IPS-NIHi7 (cell line): ENCODE measurements at regions not wholly inside any gene's neighbourhood (a gene's known extent, or its start where the extent isn't known, plus 50 kb on each side); places are given as distances from the start of the nearest gene placed in this dataset.

Experiments used
- DNase-seq: peaks from one replicate; pipeline ENCODE4 v3.0.0; 2012; ENCODE audit warnings: mixed read lengths; ENCODE audit errors: extremely low spot score

DNA sequence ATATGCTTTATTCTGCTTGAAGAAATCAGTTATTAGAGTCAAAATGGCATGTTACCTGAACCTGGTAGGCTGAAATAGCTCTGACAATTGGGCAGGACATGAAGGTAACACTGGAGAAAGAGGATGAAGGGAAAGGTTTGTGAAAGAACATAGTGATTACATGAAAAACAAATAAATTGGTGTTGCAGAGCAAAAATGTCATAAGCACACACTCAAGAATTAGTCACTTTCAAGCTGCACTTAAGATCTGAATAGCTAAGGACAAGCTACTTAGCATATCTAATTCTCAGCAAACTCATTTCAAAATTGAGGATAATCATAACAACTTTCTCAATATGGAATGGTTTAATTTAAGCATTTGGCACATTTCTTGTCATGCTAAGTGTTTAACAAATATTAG is 1398.0 kb upstream of the FLRT2 start:
- DNase-seq, result no peak

DNA sequence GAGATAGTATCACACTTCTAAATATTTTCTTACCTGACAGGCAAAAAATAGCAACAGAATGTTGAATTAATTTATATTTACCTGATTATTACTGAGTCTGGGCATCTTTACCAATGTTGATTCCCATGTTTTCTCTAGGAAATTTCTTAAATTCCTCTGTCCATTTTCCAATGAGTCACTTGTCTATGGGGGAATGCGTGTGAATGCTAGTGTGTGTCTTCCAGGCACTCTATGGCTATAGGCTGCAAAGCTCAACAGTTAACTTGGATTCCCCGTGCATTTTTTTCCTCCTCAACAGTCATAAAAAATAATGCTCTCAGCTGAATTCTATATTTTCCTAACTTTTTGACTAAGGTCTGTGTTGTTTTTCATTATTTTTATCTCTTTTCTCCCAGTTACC is 1385.8 kb upstream of the FLRT2 start:
- no peak for DNase-seq

DNA sequence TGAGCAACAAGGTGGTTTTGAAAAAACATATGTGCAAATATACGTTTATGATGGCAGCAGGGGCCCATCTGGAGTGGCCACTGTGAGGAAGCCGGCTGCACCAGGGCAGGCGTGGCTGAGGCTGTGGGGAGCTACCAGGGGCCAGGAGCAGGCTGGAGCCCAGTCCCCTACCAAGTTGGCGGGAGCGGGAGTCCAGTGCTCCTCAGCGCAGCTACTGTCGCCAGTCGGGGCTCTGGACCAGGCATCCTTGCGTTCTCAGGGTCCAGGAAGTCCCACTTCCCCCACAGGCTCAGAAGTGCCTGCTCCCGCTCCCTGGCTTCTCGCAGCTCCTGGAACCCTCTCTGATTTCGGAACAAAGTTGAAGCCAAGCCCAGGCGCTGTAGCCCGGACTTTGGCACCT is 1377.5 kb upstream of the FLRT2 start:
- DNase-seq, result no peak

DNA sequence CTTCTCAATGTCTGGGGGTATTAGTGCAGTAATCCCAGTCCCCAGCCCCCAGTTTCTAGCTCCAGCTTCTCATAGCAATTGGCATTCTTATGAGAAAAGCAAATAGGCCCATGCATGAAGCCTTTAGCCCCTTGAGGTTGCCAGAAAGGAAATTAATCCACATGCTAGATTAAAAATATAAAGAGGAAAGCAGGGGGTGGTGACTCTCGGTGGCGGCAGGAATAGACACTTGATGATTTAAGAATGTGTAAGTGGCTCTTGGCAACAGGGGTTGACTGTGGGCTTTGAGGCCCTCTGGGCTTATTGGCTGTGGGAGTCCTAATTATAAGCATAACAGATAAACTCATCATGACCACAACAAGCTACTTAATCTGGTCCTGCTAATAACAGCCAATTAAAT is 1367.3 kb upstream of the FLRT2 start:
- DNase-seq, result no peak

DNA sequence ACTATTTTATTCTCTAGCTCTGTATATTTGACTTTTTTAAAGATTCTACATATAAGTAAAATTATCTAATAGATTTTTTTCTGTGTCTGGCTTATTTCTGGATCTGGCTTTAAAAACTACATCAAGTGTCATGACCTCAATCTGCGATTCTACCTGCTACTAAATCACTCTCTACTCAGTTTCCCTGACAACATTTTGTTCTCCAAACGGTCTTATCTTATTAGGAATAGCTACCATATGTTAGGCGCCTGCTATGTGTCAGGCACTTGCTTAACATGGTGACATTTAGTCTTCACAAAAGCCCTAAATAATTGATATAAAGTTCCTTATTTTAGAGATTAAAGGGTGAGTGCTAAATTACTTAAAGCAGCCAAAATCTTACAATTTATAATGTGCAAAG is 1362.9 kb upstream of the FLRT2 start:
- DNase-seq, result no peak

DNA sequence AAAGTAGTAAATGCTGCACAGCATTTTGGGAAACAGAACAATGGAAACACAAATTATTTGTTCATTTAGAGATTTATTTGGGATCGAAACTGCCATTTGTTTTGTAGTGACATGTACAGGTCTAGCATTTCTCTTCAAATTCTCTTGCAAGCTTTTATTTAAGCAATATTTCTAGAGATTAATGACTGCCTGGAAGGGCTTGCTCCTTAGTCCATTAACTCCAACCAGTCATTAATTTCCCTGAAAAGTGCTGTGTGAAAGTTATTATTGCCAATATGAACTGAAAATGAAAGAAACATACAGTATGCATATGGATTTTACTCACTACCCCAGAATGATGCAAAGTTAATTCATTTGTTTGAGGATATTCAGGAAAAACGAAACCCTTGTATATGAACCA is 1349.6 kb upstream of the FLRT2 start:
- no peak for DNase-seq

DNA sequence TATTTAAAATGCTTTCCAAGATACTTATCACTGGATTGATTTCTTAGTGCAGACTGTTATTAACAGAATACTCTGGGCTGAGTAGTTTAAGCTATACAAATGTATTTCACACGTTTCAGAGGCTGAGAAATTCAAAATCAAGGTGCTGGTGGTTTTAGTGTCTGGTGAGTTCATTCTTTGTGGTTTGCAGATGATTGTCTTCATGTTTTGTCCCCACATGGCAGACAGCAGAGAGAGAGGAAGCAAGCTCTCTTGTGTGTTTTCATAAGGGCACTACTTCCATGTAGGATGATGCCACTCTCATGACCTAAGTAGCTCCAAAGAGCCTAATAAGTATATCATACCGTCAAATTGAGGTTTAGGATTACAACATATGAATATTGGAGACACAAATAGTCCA is 1348.9 kb upstream of the FLRT2 start:
- no peak for DNase-seq

DNA sequence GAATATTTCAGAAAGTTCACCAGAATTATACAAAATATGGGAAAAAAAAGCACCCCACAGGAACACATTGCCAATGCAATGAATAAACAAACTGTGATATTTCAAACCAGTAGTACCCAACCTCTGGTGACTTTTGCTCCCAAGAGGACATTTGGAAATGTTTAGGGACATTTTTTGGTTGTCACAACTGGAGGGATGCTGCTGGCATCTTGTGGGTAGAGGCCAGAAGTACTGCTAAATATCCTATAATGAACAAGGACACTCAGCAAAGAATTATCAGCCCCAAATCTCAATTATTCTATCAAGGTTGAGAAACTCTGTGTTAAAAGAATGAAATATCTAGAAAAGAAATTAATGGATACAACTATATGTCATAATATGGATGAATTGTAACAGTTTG is 1334.4 kb upstream of the FLRT2 start:
- DNase-seq, result no peak

DNA sequence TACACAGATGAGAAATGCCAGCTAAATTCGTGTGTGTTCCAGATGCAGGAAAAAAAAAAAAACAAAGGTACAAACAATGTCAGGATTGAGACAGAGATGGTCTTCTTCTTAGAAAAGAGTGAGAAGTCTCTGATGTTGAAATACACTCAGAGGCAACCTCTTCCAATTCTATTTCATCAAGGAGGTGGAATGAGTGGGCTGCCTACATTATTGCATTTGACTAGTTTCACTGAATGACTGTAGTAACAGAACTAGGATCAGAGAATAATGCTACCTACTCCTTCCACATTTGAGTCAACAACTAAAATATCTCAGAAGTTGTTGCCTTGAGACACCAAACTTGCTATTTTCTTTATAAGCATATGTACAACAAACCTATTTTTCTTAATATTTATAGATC is 1332.2 kb upstream of the FLRT2 start:
- no peak for DNase-seq

DNA sequence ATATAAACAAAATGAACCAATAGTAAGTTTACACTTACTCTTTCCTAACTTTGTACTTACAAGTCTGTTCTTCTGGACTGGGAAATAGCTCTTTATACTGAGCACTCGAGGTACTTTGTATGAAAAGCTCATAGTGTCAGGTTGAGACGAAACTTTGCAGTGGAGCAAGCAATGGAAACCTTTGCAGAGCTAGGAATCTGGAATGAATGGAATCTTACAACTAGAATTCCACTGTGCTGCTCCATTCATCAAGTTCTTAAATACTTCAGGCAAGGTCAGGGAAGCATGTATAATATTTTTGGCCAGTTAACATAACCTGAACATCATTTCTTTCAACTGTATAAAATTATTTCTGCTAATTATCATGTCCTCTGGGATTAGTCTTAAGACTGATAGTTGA is 1327.5 kb upstream of the FLRT2 start:
- no peak for DNase-seq

DNA sequence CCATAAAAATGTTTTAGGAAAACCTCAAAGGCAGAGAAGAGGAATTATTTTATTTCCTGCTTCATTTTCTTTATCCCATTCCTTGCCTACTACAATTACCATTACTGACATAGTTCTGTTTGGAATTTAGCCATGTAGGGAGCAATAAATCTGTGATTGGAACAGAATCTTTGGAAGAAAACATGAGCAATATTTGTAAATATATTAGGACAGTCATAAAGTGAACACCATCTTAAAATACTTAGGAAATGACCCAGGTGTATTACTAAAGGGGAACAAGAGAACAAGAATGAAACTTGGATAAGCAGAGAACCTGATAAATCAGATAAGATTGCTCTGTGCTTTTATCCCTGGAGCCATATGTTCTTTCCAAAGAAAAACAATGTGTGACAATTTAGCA is 1326.0 kb upstream of the FLRT2 start:
- no peak for DNase-seq

DNA sequence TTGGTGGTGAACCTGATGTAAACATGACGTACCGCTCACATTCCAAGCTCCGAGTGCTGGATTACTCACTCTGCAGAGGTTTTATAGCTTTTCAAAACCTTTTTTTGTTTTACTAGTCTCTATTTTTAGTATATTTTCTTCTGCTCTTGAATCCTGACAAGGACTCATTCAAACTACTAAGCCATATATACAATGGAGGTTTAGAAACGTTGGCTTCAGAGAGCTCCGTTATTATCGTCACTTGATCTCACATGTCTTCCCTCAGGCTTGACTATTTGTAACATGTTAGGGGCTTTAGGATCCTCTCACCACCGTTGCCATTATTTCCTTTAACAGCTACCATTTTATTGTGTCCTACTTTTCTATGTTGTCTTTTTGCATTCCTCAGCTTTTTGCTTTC is 1321.5 kb upstream of the FLRT2 start:
- DNase-seq, result no peak

DNA sequence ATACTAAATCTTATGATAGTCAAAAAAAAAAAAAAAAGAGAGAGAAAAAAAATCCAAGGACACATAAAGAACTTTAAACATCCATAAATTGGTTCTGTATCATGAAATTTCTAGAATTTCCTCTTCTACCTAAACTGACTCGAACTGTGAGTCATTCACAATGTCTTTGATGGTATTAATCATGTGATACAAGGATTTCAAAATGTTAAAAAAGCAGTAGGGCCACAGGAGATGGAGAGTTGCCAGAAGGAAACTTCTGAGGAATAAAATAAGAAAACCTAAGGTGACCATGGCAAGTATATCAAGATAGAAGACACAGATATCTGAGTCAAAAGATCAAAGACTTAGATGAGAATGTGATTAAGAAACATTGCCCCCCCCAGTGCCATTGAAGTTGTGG is 1320.9 kb upstream of the FLRT2 start:
- DNase-seq, result no peak

DNA sequence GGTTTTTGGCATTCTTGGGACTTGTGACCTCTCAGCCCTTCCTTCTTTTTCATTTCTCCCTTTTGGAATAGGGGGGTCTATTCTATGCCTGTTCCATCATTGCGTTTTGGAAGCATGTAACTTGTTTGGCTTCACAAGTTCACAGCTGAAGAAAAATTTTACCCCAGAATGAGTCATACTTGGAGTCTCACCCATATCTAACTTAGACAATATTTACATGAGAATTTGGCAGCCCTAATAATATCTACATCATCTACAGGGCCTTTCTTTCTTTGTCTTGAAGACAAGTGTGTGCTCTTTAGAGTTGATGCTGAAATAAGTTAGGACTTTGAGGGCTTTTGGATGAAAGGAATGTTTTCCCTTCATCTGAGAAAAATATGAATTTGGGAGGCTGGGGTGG is 1312.9 kb upstream of the FLRT2 start:
- no peak for DNase-seq

DNA sequence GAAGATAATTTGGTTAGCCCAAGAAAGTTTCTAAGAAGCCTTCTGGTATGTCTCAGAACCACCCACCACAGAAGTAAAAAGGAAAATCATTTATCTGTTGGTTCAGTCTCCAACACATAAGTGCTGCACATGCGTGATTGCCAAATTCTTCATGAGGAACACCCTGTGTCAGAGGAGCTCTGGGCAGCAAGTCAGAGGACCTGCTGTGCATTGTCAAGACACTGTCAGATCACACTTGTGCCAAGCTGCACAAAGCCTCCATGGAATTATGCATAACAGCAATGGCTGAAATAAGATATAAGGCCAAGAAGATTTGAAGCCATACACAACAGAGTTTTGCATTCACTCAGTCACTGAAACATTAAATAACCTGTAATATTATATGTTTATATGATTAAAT is 1304.7 kb upstream of the FLRT2 start:
- no peak for DNase-seq

DNA sequence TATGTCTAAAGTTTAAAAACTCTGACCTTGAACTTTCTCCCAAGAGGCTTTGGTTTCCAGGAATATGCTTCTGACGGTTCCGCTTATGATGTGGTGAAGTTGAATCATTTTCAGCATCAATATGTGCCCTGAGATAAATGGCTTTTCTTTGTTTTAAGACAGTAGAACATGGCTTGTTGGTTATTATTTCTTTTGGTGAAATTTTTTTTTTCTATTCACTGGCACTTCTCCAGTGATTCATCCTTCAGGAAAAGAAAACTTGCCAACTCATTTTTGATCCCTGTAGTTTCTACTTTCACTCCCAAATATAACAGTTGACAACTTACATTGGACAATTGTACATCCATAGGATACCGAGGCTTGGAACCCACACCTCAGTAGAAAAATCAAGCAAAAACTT is 1301.2 kb upstream of the FLRT2 start:
- no peak for DNase-seq

DNA sequence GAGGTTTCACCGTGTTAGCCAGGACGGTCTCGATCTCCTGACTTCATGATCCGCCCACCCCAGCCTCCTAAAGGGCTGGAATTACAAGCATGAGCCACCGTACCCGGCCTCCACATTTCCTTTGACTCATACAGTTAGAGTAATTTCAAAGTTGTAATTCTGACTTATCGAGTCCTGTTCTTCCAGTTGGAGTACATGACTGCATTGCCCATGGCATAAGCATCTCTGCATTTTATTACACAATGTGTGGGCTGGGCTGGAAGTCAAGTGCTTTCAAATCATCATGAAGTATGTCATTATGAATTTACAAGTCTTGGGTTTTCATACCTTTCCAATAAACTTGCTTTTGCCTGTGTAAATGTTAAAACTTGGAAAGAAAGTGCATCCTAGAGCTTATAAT is 1295.7 kb upstream of the FLRT2 start:
- no peak for DNase-seq

DNA sequence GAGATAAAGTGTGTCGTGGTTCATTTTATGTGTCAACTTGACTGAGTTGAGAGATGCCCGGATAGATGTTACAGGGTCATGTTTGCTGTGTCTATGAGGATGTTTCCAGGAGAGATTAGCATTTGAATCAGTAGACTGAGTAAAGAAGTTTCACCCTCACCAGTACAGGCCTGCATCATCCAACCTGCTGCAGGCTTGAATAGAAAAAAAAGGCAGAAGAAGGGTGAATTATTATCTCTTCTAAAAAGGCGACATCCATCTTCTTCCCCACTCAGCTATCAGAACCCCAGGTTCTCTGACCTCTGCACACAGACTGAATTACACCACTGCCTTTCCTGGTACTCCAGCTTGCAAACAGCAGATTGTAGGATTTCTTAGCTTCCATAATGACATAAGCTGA is 1293.7 kb upstream of the FLRT2 start:
- DNase-seq, result no peak

DNA sequence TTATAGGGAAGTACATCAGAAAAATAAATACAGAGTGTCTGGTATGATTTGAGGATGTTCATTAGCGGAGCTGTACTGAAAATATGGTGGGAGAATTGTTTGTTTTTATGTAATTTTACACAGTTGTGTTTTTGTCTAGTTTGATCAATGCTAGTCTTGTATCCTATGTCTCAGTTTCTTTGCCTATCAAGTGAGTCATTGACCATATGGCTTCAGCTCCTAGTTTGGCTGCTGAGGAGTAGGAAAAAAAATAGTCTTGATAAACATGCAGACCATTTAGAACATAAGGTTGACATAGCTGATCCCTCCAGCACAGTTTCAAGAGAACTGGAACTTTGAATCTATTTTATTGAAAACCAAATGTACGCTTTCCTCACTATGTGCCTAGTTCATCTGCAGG is 1292.1 kb upstream of the FLRT2 start:
- no peak for DNase-seq

DNA sequence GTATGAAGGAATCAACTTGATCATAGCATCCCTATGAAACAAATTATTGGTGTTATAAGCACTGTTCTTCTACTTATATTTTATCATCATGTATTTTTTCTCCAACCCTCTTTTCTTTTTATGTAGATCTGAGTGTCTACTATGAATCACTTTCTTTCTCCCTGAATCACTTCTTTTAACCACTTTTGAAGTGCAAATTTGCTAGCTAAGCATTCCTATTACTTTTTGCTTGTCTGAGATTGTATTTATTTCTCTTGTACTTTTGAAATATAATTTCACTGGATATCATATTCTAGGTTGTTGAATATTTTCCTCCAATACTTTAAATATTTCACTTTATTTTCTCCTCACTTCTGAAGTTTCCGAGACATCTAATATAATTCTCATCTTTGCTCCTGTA is 1282.3 kb upstream of the FLRT2 start:
- DNase-seq, result no peak

DNA sequence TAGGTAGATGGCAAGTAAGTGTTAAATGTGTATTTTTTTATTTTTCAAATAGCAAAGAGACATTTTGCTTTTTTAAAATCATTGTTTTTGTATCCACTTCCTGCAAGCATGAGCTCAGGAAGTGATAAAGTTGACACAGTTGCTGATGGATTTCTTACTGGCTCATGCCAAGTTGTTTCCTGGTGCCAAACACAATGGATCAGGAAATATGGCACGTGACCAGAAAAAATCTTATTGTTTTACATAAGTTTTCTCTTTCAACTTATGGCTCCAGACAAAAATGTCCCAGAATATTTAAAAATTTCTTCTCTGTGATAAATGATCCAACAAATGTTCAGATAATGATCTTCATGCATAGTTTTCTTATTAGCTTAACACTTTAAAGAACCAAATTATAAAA is 1279.1 kb upstream of the FLRT2 start:
- no peak for DNase-seq

DNA sequence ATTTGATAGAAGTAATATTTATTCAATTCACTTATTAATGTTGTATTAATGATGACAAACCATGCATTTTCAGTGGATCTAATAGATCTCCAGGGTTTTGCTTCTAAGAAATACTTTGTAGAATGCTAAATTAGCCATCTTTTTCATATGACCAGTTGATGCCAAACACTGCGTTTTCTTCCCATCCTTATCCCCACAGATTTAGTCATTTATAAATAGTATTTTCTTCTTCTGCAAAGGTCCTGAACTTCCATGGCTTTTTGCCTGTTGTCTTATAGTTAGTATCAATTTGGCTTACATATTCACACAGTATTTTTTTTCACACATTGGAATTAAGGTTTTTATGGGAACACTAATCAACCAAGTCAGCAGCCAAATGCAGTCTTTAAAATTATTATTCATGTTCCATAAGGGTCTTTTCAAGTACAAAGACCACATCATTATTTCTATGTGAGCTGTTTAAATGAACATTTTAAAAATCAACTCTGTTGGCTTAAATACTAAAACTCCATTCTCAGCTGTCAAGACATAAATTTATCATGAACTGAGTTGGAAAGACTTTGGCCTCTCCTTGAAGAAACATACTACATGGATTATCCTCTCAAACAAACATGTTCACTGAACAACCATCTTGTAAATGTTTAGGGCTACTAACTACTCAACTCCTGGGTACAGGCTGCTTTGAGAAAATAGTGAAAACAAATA is 1278.4 kb upstream of the FLRT2 start:
- no peak for DNase-seq

DNA sequence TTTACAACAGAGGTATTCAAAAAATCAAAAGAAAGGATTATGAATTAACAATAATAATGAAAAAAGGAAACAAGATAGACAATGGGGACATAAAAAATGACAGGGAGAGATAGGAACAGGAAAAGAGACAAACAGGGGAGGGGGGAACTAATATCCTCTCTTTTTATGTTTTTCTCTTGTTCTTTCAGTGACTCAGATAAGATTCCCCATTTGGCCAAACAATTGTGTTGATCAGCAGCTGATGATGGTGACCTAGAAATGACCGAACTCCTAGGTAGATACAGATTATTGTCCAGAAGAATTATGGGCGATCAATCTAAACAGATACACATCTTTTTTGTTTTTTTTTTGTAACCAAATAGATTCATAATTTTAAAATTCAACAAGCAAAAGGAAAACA is 1277.2 kb upstream of the FLRT2 start:
- no peak for DNase-seq

DNA sequence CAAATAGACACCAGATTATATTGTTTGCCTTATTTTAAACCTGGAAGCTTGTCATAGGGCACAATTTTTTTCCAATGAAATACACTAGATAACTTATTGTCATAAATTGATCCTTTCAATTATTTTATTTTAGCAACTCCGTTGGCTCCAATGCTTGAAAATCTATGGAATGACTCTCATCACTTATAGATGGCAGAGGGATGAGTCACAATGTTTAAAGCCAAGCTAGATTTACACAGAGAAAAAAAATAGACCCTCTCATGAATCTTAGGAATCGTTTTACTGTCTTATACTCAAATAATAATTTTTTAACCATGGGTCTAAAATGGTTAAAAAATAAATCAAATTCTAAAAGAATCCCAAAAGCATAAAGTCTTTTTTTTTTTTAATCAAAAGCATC is 1276.6 kb upstream of the FLRT2 start:
- DNase-seq, result no peak

DNA sequence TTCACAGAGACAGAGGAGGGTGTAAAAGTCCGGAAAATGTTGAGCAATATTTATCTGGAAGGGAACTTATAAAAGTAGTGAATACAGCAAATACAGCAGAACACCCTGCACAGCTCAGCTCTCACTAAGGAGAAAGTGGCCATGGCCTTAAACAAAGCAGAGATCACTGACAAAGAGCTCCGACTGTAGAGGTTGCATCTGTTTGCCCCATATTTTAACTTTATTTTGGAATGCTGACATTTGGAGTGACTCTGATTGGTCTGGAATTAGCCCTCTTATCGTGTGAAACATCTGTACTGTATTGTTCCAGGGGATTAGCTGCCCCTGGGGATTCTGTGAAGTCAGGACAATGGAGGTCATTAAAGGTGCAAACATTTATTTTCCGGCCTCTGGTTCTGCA is 1275.7 kb upstream of the FLRT2 start:
- peak; percentile 33 for DNase-seq
